ENCODE measurements at regions not wholly inside any gene's neighbourhood (a gene's known extent, or its start where the extent isn't known, plus 50 kb on each side); places are given as distances from the start of the nearest gene placed in this dataset.

- Histone ChIP-seq H3K4me1 (ENCODE audit: insufficient read depth, low read length) (peaks cover 2% of the 10 kb centered on the region; the same call in 1 of the 2 replicates), H3K23me2 (ENCODE audit: insufficient read length, low read depth, low read length, poor library complexity, severe bottlenecking) (no peaks in the 10 kb centered on the region), H4K8ac (replicated peaks; ENCODE audit: insufficient read length, low read depth, low read length) (no peak overlapping the region), H3K9me3 (ENCODE audit: control insufficient read depth, low read depth, low read length) (no peaks in the 10 kb centered on the region), H3K4ac (ENCODE audit: low read depth, low read length) (no peak overlapping the region), H2AFZ (ENCODE audit: low read length) (no peak overlapping the region), H3K18ac (ENCODE audit: insufficient read length, low read depth, low read length) (no peak overlapping the region), H2BK20ac (ENCODE audit: low read depth, low read length, poor library complexity, severe bottlenecking) (no peak overlapping the region), H3K27ac (ENCODE audit: insufficient read length, low read depth, low read length) (no peak overlapping the region), H3T11ph (ENCODE audit: low read length) (no peak overlapping the region), H2BK5ac (ENCODE audit: insufficient read length, low read length) (no peak overlapping the region), H4K5ac (ENCODE audit: insufficient read length, low read depth, low read length) (no peak overlapping the region), H3K79me2 (ENCODE audit: insufficient read depth, low read length) (no peaks in the 10 kb centered on the region), H3K14ac (ENCODE audit: insufficient read depth, low read length) (no peak overlapping the region), H3K4me2 (ENCODE audit: insufficient read depth, insufficient read length, low read length) (no peak overlapping the region), H3K23ac (ENCODE audit: insufficient read length, low read depth, low read length) (no peak overlapping the region), H3K79me1 (ENCODE audit: insufficient read depth, low read depth, low read length, poor library complexity, severe bottlenecking) (no peaks in the 10 kb centered on the region), H2BK15ac (ENCODE audit: low read depth, low read length) (no peak overlapping the region), H2BK120ac (ENCODE audit: low read depth, low read length, poor library complexity, severe bottlenecking) (no peak overlapping the region), H3K56ac (ENCODE audit: insufficient read length, low read depth, low read length) (no peak overlapping the region), H4K91ac (ENCODE audit: insufficient read length, low read depth, low read length) (no peak overlapping the region), H3K9ac (ENCODE audit: extremely low read depth, insufficient read length, low read length) (no peak overlapping the region), H3K27me3 (ENCODE audit: insufficient read depth, low read length) (no peaks in the 10 kb centered on the region), H4K20me1 (ENCODE audit: control insufficient read depth, insufficient read depth, insufficient read length) (no peaks in the 10 kb centered on the region), H2BK12ac (ENCODE audit: insufficient read length, low read depth, low read length) (no peak overlapping the region), H2AK5ac (ENCODE audit: insufficient read length, low read length) (no peak overlapping the region)
- Mint-ChIP-seq H3K27me3 (ENCODE audit: low read depth) (peaks cover 3% of the 10 kb centered on the region; the same call in 1 of the 2 replicates), H3K27ac (0 out of 7 replicates have a peak overlapping the region, but pooled peaks of 1 of the 3 experiments have one; percentile 20), H3K4me1 (peaks cover 15 to 28% of the 10 kb centered on the region in 2 experiments), H3K9me3 (no peaks in the 10 kb centered on the region; a peak in 1 of 5 replicates), H3K4me3 (no peak overlapping the region), H3K36me3 (ENCODE audit: insufficient read depth in 1 of 3, low read depth in 3 of 3) (peaks cover 0 to 4% (median 0%) of the 10 kb centered on the region in 3 experiments; a peak in 1 of 7 replicates)
- no peak for TF ChIP-seq CTCF (conservative IDR thresholded peaks at IDR 0.05)
- no peak for DNase-seq
- WGBS (ENCODE audit: extremely low coverage, insufficient read length, low lambda C conversion rate) = no CpG with 5 or more reads among the region's 6 CpGs
These were observed 58.3 kb upstream of the ERCC6L2 start for GRCh38 chr9:95817205-95817604.

All from H9 (cell line).